AG10803 (cell line): ENCODE measurements at regions not wholly inside any gene's neighbourhood (a gene's known extent, or its start where the extent isn't known, plus 50 kb on each side); places are given as distances from the start of the nearest gene placed in this dataset.

Source experiments
- DNase-seq: peaks from one replicate; pipeline ENCODE4 v3.0.0; 2010; ENCODE audit warnings: low read depth
- H3K4me3 ChIP-seq: 2 replicates; pipeline ENCODE4 v1.5.1; 2011; ENCODE audit warnings: mild to moderate bottlenecking, low read length, control low read depth
- TF ChIP-seq, protein P1 (sequence below): conservative IDR thresholded peaks from 2 replicates; pipeline ENCODE4 v1.5.1; 2011; ENCODE audit warnings: mild to moderate bottlenecking, low read length, control low read depth, inconsistent platforms

GRCh38 chr4:122249357-122249756 is 97.2 kb downstream of the BLTP1 start:
- no peak for DNase-seq
- TF ChIP-seq, protein P1, sequence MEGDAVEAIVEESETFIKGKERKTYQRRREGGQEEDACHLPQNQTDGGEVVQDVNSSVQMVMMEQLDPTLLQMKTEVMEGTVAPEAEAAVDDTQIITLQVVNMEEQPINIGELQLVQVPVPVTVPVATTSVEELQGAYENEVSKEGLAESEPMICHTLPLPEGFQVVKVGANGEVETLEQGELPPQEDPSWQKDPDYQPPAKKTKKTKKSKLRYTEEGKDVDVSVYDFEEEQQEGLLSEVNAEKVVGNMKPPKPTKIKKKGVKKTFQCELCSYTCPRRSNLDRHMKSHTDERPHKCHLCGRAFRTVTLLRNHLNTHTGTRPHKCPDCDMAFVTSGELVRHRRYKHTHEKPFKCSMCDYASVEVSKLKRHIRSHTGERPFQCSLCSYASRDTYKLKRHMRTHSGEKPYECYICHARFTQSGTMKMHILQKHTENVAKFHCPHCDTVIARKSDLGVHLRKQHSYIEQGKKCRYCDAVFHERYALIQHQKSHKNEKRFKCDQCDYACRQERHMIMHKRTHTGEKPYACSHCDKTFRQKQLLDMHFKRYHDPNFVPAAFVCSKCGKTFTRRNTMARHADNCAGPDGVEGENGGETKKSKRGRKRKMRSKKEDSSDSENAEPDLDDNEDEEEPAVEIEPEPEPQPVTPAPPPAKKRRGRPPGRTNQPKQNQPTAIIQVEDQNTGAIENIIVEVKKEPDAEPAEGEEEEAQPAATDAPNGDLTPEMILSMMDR: no peak
- H3K4me3 ChIP-seq: no peak overlapping the region

GRCh38 chr4:122252584-122252983 is 100.5 kb downstream of the BLTP1 start:
- DNase-seq: no peak
- TF ChIP-seq, protein P1: no peak
- no peak overlapping the region for H3K4me3 ChIP-seq

GRCh38 chr4:122259849-122260248 is 107.7 kb downstream of the BLTP1 start:
- TF ChIP-seq, protein P1: no peak
- no peak for DNase-seq
- no peak overlapping the region for H3K4me3 ChIP-seq

DNA sequence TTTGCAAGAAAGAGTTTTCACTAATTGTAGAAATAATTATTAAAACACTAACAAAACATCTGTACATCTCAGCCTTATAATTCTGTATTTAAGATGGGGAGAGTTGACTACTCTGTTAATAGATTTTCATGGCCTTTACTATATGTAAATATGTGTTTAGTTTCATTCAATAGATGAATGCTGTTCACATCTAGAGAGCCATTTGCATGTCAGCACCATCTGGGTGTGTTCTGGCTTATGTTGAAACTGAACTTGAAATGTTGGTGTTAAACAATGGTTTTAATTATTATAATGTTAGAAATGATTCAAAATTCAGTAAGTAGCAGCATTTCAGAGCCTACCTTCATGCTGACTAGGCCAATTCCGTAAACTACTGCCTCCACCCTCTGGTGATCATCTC is 102.5 kb upstream of the ADAD1 start:
- no peak overlapping the region for H3K4me3 ChIP-seq
- no peak for DNase-seq
- TF ChIP-seq, protein P1: no peak

GRCh38 chr4:122278976-122279375 is 99.8 kb upstream of the ADAD1 start:
- no peak for DNase-seq
- TF ChIP-seq, protein P1: no peak
- H3K4me3 ChIP-seq: no peak overlapping the region

GRCh38 chr4:122279670-122280069 is 99.1 kb upstream of the ADAD1 start:
- TF ChIP-seq, protein P1: no peak
- no peak for DNase-seq
- no peak overlapping the region for H3K4me3 ChIP-seq

- H3K4me3 ChIP-seq: no peak overlapping the region
- TF ChIP-seq, protein P1: no peak
- DNase-seq: peak; percentile 3
Observed at GRCh38 chr4:122285285-122285684, 93.5 kb upstream of the ADAD1 start.
